Hippocampal formation (tissue), 2 donors: ENCODE measurements at regions not wholly inside any gene's neighbourhood (a gene's known extent, or its start where the extent isn't known, plus 50 kb on each side); places are given as distances from the start of the nearest gene placed in this dataset.

Source experiments
- DNase-seq, 2 donors: peaks; one replicate each; lab custom pipeline; 2025; lab: John Stamatoyannopoulos, UW

- DNase-seq, result no peak
Observed at GRCh38 chr5:145708169-145708568, 127.0 kb downstream of the PRELID2 start.

GRCh38 chr5:145704724-145705123 lies 130.4 kb downstream of the PRELID2 start:
- no peak for DNase-seq

GRCh38 chr5:145703856-145704255 lies 131.3 kb downstream of the PRELID2 start:
- DNase-seq, result no peak

- DNase-seq, result no peak
Observed at GRCh38 chr5:145701404-145701803, 133.7 kb downstream of the PRELID2 start.

GRCh38 chr5:145699846-145700245 lies 135.3 kb downstream of the PRELID2 start:
- DNase-seq, result no peak

GRCh38 chr5:145697251-145697990 lies 137.7 kb downstream of the PRELID2 start:
- no peak for DNase-seq

GRCh38 chr5:145689235-145689634 lies 145.9 kb downstream of the PRELID2 start:
- peak in 1 of 2 donors; percentile 35 for DNase-seq

- DNase-seq, result no peak
Observed at GRCh38 chr5:145687943-145688342, 147.2 kb downstream of the PRELID2 start.

GRCh38 chr5:145685417-145685816 lies 149.7 kb downstream of the PRELID2 start:
- DNase-seq, result no peak

- DNase-seq, result no peak
Observed at GRCh38 chr5:145683431-145683830, 151.7 kb downstream of the PRELID2 start.

- no peak for DNase-seq
Observed at GRCh38 chr5:145682197-145682899, 152.8 kb downstream of the PRELID2 start.

GRCh38 chr5:145681686-145682085 lies 153.5 kb downstream of the PRELID2 start:
- DNase-seq, result peak; percentile 18 to 59

- no peak for DNase-seq
Observed at GRCh38 chr5:145681216-145681615, 153.9 kb downstream of the PRELID2 start.

- DNase-seq, result no peak
Observed at GRCh38 chr5:145680767-145681166, 154.4 kb downstream of the PRELID2 start.

GRCh38 chr5:145680169-145680568 lies 155.0 kb downstream of the PRELID2 start:
- no peak for DNase-seq

- DNase-seq, result no peak
Observed at GRCh38 chr5:145678255-145678654, 156.9 kb downstream of the PRELID2 start.

GRCh38 chr5:145673786-145674185 lies 161.4 kb downstream of the PRELID2 start:
- DNase-seq, result no peak

GRCh38 chr5:145668714-145669113 lies 166.4 kb downstream of the PRELID2 start:
- no peak for DNase-seq

- no peak for DNase-seq
Observed at GRCh38 chr5:145667742-145668141, 167.4 kb downstream of the PRELID2 start.

GRCh38 chr5:145666591-145666990 lies 168.6 kb downstream of the PRELID2 start:
- DNase-seq, result no peak

- no peak for DNase-seq
Observed at GRCh38 chr5:145661737-145662485, 173.2 kb downstream of the PRELID2 start.

- DNase-seq, result peak in 1 of 2 donors; percentile 11
Observed at GRCh38 chr5:145660897-145661640, 174.1 kb downstream of the PRELID2 start.
